Fibroblast of the aortic adventitia (primary cell): ENCODE measurements at regions not wholly inside any gene's neighbourhood (a gene's known extent, or its start where the extent isn't known, plus 50 kb on each side); places are given as distances from the start of the nearest gene placed in this dataset.
A peak's percentile ranks its signal among the peaks of the same experiment; 100 is the strongest.

Experiments
- DNase-seq: peaks from one replicate; pipeline ENCODE4 v3.0.0-alpha.2; 2010; ENCODE audit warnings: low read depth
- H3K4me3 ChIP-seq: 2 replicates; pipeline ENCODE4 v1.5.1; 2011; ENCODE audit warnings: low read depth, mild to moderate bottlenecking, control low read depth, low read length, moderate library complexity
- TF ChIP-seq, protein P1 (sequence below): IDR thresholded peaks from 2 replicates; pipeline ENCODE4 v1.5.1; 2011; ENCODE audit warnings: mild to moderate bottlenecking, low read length, control low read depth, inconsistent platforms; ENCODE audit not compliant: insufficient read depth

DNA sequence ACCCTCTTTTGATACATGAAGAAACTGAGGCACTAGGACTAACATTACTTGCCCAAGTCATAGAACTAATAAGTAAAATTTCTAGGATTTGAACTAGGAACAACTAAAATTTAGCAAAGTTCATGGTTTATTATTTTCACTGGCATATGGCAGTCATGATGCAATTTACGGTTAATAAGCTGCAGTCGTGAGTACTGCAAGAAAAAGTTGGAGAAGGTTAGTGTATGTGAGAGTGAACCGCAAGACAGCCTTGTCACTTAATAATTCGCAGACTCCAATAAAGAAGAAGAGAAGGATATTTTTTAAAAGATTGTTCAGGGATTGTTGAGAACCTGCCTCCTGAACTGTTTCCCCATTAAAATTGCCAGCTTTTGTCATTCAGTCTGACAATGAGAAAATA, 663.4 kb upstream of the TENM4 start:
- no peak overlapping the region for H3K4me3 ChIP-seq
- DNase-seq, result no peak
- TF ChIP-seq, protein P1, sequence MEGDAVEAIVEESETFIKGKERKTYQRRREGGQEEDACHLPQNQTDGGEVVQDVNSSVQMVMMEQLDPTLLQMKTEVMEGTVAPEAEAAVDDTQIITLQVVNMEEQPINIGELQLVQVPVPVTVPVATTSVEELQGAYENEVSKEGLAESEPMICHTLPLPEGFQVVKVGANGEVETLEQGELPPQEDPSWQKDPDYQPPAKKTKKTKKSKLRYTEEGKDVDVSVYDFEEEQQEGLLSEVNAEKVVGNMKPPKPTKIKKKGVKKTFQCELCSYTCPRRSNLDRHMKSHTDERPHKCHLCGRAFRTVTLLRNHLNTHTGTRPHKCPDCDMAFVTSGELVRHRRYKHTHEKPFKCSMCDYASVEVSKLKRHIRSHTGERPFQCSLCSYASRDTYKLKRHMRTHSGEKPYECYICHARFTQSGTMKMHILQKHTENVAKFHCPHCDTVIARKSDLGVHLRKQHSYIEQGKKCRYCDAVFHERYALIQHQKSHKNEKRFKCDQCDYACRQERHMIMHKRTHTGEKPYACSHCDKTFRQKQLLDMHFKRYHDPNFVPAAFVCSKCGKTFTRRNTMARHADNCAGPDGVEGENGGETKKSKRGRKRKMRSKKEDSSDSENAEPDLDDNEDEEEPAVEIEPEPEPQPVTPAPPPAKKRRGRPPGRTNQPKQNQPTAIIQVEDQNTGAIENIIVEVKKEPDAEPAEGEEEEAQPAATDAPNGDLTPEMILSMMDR, result no peak

DNA sequence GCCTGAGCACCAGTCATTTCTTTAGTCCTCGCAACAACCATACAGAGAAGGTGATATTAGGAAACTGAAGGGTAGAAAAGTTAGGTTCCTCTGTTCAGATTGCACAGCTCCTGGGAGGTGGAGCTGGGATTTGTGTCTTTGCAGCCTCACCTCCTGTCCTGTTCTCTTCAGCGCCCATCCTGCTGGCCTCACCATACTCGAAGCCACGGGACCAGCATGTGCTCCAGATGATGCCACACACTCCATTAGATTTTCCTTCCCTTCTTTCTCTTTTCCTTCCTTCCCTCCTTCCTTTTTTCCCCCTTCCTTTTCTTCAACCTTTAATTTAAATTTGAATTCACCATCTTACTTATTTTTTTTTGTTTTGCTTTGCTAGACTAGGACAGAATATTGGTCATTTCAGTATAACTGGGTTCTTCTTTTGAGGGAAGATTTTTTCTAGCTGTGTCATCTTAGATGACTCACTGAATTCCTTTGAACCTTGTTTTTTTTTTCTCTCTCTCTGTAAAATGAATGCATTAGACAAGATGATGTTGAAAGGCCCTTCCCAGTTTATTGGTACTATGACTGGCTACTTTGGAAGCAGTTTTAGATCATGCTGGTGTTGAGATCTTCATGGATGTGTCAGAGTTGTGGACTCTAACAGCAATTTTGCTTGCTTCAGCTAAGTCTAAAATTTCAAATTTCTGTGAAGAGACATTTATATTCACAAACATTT, 662.5 kb upstream of the TENM4 start:
- TF ChIP-seq, protein P1, result no peak
- DNase-seq, result peak; percentile 75
- no peak overlapping the region for H3K4me3 ChIP-seq

DNA sequence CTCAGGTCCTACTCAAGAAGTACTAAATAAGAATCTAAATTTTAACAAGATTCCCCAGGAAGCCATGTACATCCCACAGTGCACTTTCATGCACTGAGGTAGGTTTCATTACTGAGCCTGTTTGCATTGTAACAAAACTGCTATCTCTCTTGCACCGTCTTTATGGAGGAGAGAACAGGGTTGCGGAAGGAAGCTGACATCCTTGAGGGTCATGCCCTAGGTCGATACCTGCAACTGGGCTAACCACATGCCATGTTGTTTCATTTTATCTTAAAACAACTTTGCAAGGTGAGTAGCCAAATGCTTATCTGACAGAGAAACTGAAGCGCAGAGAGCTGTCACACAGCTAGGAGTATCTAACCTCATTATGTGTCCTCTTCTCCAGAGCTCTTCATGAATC, 656.3 kb upstream of the TENM4 start:
- TF ChIP-seq, protein P1, result no peak
- DNase-seq, result no peak

DNA sequence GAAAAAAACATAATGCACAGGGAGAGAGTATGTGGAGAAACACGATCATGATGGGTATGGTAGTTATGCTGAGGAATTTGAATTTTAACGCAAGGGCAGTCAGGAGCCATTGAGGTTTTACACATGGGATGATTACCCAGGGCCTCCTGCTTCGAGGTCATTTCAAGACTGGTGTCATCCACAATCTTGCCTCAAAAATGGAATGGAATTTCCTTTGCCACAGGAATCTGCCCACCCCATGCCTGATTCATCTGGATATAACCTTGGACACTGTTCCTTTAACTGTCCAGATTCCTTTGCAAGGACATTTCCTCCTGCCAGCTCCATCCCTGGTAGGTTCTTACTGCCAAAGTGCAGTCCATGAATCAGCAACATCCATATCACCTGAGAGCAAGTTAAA, 655.9 kb upstream of the TENM4 start:
- peak; percentile 56 for DNase-seq
- H3K4me3 ChIP-seq, result no peak overlapping the region
- TF ChIP-seq, protein P1, result no peak

More for the DNA sequence above, 656.3 kb upstream of the TENM4 start:
- no peak overlapping the region for H3K4me3 ChIP-seq

- no peak overlapping the region for H3K4me3 ChIP-seq
- TF ChIP-seq, protein P1, result no peak
- DNase-seq, result no peak
These were observed 645.7 kb upstream of the TENM4 start for GRCh38 chr11:80086496-80087055.

GRCh38 chr11:80085563-80085962, 644.7 kb upstream of the TENM4 start:
- TF ChIP-seq, protein P1, result no peak
- no peak overlapping the region for H3K4me3 ChIP-seq
- DNase-seq, result no peak
